RWPE1 (cell line): ENCODE measurements at regions not wholly inside any gene's neighbourhood (a gene's known extent, or its start where the extent isn't known, plus 50 kb on each side); places are given as distances from the start of the nearest gene placed in this dataset.

ENCODE experiments used
- CTCF ChIA-PET: fragments of 350-600 bp; sonication (Branson Sonifier 250); formaldehyde crosslinking; extraction: SDS; loops from one replicate; lab custom pipeline; 2021; lab: Yijun Ruan, JAX
- POLR2A ChIA-PET: fragments of 400-600 bp; formaldehyde crosslinking; extraction: SDS; loops from one replicate; lab custom pipeline; 2020; ENCODE audit warnings: antibody characterized with exemption; ENCODE audit not compliant: low non-redundant PET; lab: Yijun Ruan, JAX
- DNase-seq: peaks from one replicate; pipeline ENCODE4 v3.0.0; 2012; ENCODE audit warnings: low spot score
- H3K27ac ChIP-seq: fragments of 450-650 bp; 2 replicates; pipeline ENCODE4 v1.5.1; 2017
- CTCF ChIP-seq: fragments of 450-650 bp; conservative IDR thresholded peaks from 2 replicates; pipeline ENCODE4 v1.5.1; 2017; ENCODE audit warnings: low read depth, mild to moderate bottlenecking

- no peak overlapping the region for H3K27ac ChIP-seq
- no peak for DNase-seq
- ChIA-PET POLR2A (no interaction called here), CTCF (no interaction called here)
- TF ChIP-seq CTCF, result no peak
Observed at GRCh38 chr7:110412614-110413013, 678.3 kb upstream of the LRRN3 start.

GRCh38 chr7:110413038-110413437, 677.9 kb upstream of the LRRN3 start:
- ChIA-PET CTCF (no interaction called here), POLR2A (no interaction called here)
- no peak overlapping the region for H3K27ac ChIP-seq
- no peak for DNase-seq
- no peak for TF ChIP-seq CTCF

- H3K27ac ChIP-seq, result no peak overlapping the region
- no peak for DNase-seq
- CTCF ChIA-PET, result no interaction called here
- TF ChIP-seq CTCF, result no peak
- POLR2A ChIA-PET, result no interaction called here
Observed at GRCh38 chr7:110417611-110418010, 673.3 kb upstream of the LRRN3 start.

GRCh38 chr7:110418659-110419280, 672.2 kb upstream of the LRRN3 start:
- ChIA-PET CTCF (no interaction called here), POLR2A (no interaction called here)
- DNase-seq, result no peak
- H3K27ac ChIP-seq, result no peak overlapping the region
- no peak for TF ChIP-seq CTCF

- ChIA-PET CTCF (no interaction called here), POLR2A (no interaction called here)
- no peak for TF ChIP-seq CTCF
- no peak overlapping the region for H3K27ac ChIP-seq
- no peak for DNase-seq
Observed at GRCh38 chr7:110420788-110421187, 670.1 kb upstream of the LRRN3 start.

- ChIA-PET POLR2A (no interaction called here), CTCF (no interaction called here)
- no peak for DNase-seq
- TF ChIP-seq CTCF, result no peak
- H3K27ac ChIP-seq, result no peak overlapping the region
Observed at GRCh38 chr7:110421490-110422241, 669.3 kb upstream of the LRRN3 start.
